Activated CD4-positive, alpha-beta T cell treated with anti-CD3 and anti-CD28 coated beads for 36 hours (primary cell): ENCODE measurements at regions not wholly inside any gene's neighbourhood (a gene's known extent, or its start where the extent isn't known, plus 50 kb on each side); places are given as distances from the start of the nearest gene placed in this dataset.
"Not testable (repeated sequence)": the region's sequence is repeated elsewhere in the genome, so short reads cannot be mapped to it uniquely, and the experiment has no call there.

Experiments used
- ATAC-seq: fragments of 200-7000 bp; cut with Tn5 transposase; one replicate; pipeline ENCODE4 v1.10.0; 2021; ENCODE audit warnings: mild to moderate bottlenecking, moderate library complexity
- CTCF ChIA-PET: fragments of 350-600 bp; sonication (Branson Sonifier 250); formaldehyde crosslinking; loops from one replicate; lab custom pipeline; 2021; ENCODE audit warnings: antibody characterized with exemption; lab: Charles Lee
- POLR2A ChIA-PET: fragments of 350-600 bp; sonication (Branson Sonifier 250); formaldehyde crosslinking; loops from one replicate; lab custom pipeline; 2021; ENCODE audit warnings: antibody characterized with exemption, inconsistent platforms; lab: Charles Lee
- DNase-seq: peaks from one replicate; pipeline ENCODE4 v3.0.0-alpha.2; 2020
- H3K27ac Mint-ChIP-seq: one replicate; pipeline ENCODE4 v1.8.0; 2021; ENCODE audit warnings: mixed read lengths
- H3K27me3 Mint-ChIP-seq: one replicate; pipeline ENCODE4 v1.8.0; 2021; ENCODE audit warnings: mixed read lengths
- H3K36me3 Mint-ChIP-seq: one replicate; pipeline ENCODE4 v1.8.0; 2021; ENCODE audit warnings: low read depth, mixed read lengths
- H3K4me1 Mint-ChIP-seq: one replicate; pipeline ENCODE4 v1.8.0; 2021; ENCODE audit warnings: mixed read lengths
- H3K4me3 Mint-ChIP-seq: one replicate; pipeline ENCODE4 v1.8.0; 2021; ENCODE audit warnings: mild to moderate bottlenecking, moderate library complexity, mixed read lengths
- H3K9me3 Mint-ChIP-seq: one replicate; pipeline ENCODE4 v1.8.0; 2021; ENCODE audit warnings: low read depth, mixed read lengths
- intact Hi-C, 2 experiments: fragments of 100-400 bp; cut with DNase I in 1 of 2; cut with micrococcal nuclease in 1 of 2; formaldehyde crosslinking; loops; one replicate each; pipeline versions ENCODE4 v1.14.2 to v1.15.1; 2022 to 2024; cut with DNase I, micrococcal nuclease

DNA sequence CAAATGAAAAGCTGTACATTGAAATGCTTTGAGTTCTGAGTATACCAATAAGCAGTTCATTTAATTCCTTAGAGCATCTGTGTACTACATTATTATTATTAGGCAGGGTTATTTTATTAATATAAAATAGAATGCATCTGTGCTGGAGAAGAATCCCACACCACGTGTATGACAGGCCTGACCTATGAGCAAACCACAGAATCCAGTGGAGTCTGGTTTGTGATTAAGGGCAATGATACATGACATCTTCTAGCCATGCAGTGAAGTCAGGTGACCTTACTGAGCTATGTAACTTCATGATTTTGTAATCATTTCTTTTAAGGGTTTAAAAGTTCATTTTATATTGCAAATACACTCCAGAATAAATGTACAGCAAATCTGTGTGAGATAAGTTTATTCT lies 1165.0 kb upstream of the TENM3 start:
- ATAC-seq (no peak), DNase-seq (no peak)
- POLR2A ChIA-PET = no interaction called here
- CTCF ChIA-PET = no interaction called here
- intact Hi-C loops = no loop called here
- Mint-ChIP-seq H3K27me3 (no peaks in the 10 kb centered on the region), H3K27ac (no peak overlapping the region), H3K4me3 (no peak overlapping the region), H3K36me3 (no peaks in the 10 kb centered on the region), H3K4me1 (no peaks in the 10 kb centered on the region), H3K9me3 (no peaks in the 10 kb centered on the region)

DNA sequence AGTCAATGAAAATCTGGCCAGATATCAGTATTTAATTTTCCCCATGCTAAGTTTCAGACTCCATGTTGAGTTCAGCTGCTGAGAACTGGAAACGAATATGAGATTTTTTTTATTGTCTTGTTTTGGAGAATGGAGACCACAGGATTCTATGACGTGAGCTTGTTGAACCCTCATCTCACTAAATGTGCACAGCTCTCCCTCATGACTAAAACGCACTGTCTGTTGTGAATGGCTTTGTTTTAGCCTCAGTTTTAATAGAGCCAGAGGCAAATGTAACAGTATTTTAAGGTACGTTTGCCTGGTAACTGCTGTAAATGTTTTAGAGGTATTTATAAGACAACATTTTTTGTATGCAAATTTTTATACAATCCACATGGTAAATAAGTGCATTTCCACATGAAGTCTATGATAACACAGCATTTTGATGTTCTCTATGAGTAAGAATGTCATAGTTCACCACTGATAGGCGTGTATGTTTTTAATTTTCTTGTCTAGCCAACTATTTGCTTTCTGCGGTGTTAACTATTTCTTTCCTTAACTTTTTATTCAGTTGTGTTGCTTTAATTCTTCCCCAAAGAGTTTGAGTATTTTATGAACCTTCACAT lies 1159.3 kb upstream of the TENM3 start:
- H3K27ac Mint-ChIP-seq = no peak overlapping the region
- ChIA-PET POLR2A (no interaction called here), CTCF (no interaction called here)
- H3K9me3 Mint-ChIP-seq = no peaks in the 10 kb centered on the region
- H3K4me1 Mint-ChIP-seq = no peaks in the 10 kb centered on the region
- DNase-seq = no peak
- no peak overlapping the region for H3K4me3 Mint-ChIP-seq
- no peak for ATAC-seq
- no peaks in the 10 kb centered on the region for H3K36me3 Mint-ChIP-seq
- no peaks in the 10 kb centered on the region for H3K27me3 Mint-ChIP-seq
- intact Hi-C loops = no loop called here

DNA sequence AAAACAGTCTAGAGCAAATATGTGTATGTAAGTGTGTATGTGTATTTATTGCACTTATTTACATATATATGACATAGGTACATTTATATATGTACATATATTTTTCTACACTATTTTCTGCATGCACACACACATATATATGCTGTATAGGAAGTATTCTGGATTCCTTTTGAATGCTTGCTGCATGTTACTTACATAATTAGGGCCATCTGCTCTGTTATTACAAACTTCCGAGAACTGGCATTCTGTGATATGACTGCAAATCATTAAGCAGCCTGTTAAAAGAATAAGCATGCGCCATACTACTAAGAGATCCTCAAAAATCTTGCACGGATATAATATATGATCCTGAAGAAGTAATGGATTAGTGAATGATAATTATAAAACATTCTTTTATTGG lies 1157.6 kb upstream of the TENM3 start:
- Mint-ChIP-seq H3K9me3 (peaks cover 2% of the 10 kb centered on the region), H3K4me1 (no peaks in the 10 kb centered on the region), H3K36me3 (no peaks in the 10 kb centered on the region), H3K27me3 (no peaks in the 10 kb centered on the region), H3K27ac (no peak overlapping the region), H3K4me3 (no peak overlapping the region)
- ChIA-PET CTCF (no interaction called here), POLR2A (no interaction called here)
- intact Hi-C loops = no loop called here
- ATAC-seq (no peak), DNase-seq (no peak)

DNA sequence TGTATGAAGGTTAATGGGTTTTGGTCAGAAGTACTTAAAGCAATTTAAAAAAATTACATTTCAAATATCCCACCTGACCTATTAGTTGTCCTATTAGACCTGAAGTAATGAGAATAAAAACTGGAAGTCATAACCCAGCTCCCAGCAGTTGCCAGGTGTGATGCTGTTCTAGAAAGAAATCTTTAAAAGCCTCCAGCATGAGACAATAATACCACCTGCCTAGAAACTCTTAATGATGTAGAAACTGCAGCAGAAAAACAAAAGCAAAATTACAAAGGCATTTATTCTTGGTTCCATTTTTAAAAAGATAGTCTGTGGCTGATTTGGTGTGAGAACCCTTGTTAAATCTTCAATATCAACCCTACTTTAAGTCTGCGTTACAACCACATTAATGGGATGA lies 1137.7 kb upstream of the TENM3 start:
- Mint-ChIP-seq H3K36me3 (no peaks in the 10 kb centered on the region), H3K4me1 (no peaks in the 10 kb centered on the region), H3K27ac (no peak overlapping the region), H3K9me3 (no peaks in the 10 kb centered on the region), H3K4me3 (no peak overlapping the region), H3K27me3 (no peaks in the 10 kb centered on the region)
- POLR2A ChIA-PET = no interaction called here
- intact Hi-C loops = no loop called here
- ATAC-seq (no peak), DNase-seq (no peak)
- CTCF ChIA-PET = no interaction called here

DNA sequence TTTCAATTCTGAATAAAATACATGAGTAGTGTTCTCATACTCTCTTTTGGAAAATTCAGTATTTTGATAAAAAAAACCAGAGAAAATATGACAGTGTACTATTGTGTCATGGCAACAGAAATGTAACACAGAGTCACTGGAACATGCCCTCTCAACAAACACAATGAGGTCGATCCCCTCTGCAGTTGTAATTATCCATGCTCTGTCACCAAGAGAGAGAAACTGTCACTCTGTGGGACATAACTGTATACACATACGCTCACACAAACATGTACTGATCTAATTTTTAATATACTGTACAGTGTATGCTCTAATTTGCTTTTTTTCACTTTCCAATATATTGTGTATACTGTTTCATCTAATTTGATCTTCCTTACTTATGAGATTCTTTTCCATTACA lies 1136.8 kb upstream of the TENM3 start:
- Mint-ChIP-seq H3K27ac (no peak overlapping the region), H3K4me3 (no peak overlapping the region), H3K27me3 (no peaks in the 10 kb centered on the region), H3K9me3 (no peaks in the 10 kb centered on the region), H3K36me3 (no peaks in the 10 kb centered on the region), H3K4me1 (no peaks in the 10 kb centered on the region)
- ChIA-PET POLR2A (no interaction called here), CTCF (no interaction called here)
- DNase-seq = no peak
- ATAC-seq = no peak
- intact Hi-C loops = no loop called here

DNA sequence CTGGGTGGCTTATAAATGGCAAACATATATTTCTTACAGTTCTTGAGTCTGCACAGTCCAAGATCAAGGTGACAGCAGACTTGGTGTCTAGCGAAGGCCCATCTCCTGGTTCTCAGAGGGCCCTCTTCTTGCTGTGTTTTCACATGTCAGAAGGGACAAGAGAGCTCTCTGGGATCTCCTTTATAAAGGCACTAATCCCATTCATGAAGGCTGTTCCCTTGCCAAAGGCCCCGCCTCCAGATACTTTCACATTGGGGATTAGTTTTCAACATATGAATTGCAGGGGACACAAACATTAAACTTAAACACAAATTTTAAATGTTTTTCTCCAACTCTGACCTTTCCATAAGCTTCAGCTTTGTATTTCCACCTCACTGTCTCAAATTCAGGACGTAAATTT lies 1135.0 kb upstream of the TENM3 start:
- no peaks in the 10 kb centered on the region for H3K27me3 Mint-ChIP-seq
- H3K4me3 Mint-ChIP-seq = no peak overlapping the region
- peaks cover 3% of the 10 kb centered on the region for H3K9me3 Mint-ChIP-seq
- CTCF ChIA-PET = no interaction called here
- no peak overlapping the region for H3K27ac Mint-ChIP-seq
- no peaks in the 10 kb centered on the region for H3K36me3 Mint-ChIP-seq
- H3K4me1 Mint-ChIP-seq = no peaks in the 10 kb centered on the region
- intact Hi-C loops = no loop called here
- DNase-seq = no peak
- POLR2A ChIA-PET = no interaction called here
- no peak for ATAC-seq

DNA sequence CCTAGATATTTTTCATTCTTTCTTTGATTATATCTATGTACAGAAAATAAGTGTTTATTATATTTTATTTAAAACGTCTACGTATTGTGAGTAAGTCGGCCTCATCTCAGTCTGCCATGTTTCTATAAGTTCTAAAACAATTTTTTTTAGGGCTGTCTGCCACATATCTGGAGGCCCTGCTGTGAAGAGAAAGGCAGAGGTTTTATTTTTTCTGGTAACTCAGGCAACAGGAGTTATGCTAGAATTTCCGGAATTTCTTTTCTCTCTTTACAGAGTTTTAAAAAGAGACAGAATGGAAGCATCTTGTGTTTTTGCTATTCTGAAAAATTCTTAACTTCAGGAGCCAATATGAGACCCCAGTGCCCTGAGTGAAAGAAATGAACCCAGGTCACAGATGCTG lies 1124.0 kb upstream of the TENM3 start:
- Mint-ChIP-seq H3K27ac (no peak overlapping the region), H3K36me3 (no peaks in the 10 kb centered on the region), H3K4me1 (no peaks in the 10 kb centered on the region), H3K4me3 (no peak overlapping the region), H3K9me3 (no peaks in the 10 kb centered on the region), H3K27me3 (no peaks in the 10 kb centered on the region)
- intact Hi-C loops = no loop called here
- ChIA-PET CTCF (no interaction called here), POLR2A (no interaction called here)
- ATAC-seq = no peak
- DNase-seq = no peak

DNA sequence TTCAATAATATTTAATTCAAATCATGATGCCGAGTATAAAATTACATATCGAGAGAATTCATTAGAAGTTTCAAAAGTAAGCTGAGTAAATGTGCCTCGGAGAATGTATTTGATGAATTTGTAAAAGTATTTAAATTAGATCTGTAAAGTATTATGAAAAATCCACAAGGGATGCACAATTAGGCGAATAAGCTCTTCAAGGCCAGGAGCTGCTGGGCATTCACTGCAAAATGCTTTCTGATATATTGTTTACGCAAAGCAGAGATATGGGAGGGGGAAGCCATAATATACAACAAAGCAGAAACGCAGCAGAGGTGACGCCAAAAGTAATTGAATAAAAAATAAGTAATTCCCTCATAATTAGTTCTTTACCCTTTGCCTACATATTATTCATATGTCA lies 1121.5 kb upstream of the TENM3 start:
- no peak for DNase-seq
- Mint-ChIP-seq H3K4me1 (no peaks in the 10 kb centered on the region), H3K27me3 (no peaks in the 10 kb centered on the region), H3K27ac (no peak overlapping the region), H3K9me3 (peaks cover 1% of the 10 kb centered on the region), H3K4me3 (no peak overlapping the region), H3K36me3 (no peaks in the 10 kb centered on the region)
- intact Hi-C loops = no loop called here
- POLR2A ChIA-PET = no interaction called here
- CTCF ChIA-PET = no interaction called here
- no peak for ATAC-seq

DNA sequence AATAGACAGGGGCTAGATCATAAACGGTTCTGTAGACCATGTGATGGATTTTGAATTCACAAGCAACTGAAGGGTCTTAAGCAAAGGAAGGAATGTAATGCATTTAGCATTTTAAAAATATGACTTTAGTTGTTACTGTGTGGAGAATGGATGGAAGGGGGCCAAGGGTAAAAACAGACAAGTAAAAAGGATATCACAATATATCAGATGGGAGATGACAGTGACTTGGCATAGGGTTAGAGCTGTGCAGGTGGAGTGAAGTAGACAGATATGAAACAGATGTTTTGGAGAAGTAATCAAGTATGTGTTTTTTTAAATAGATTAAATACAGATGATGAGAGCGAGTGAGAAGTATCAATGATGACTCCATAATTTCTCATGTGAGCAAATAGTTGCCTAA lies 1116.0 kb upstream of the TENM3 start:
- DNase-seq (no peak), ATAC-seq (no peak)
- POLR2A ChIA-PET = no interaction called here
- intact Hi-C loops = no loop called here
- Mint-ChIP-seq H3K9me3 (peaks cover 26% of the 10 kb centered on the region), H3K36me3 (no peaks in the 10 kb centered on the region), H3K27ac (no peak overlapping the region), H3K4me3 (no peak overlapping the region), H3K27me3 (no peaks in the 10 kb centered on the region), H3K4me1 (no peaks in the 10 kb centered on the region)
- CTCF ChIA-PET = interaction anchor here (0.7 kb wide), 1 partner anchor 16 kb away, joined by 3 read pairs; no protein-coding TSS in a partner anchor

DNA sequence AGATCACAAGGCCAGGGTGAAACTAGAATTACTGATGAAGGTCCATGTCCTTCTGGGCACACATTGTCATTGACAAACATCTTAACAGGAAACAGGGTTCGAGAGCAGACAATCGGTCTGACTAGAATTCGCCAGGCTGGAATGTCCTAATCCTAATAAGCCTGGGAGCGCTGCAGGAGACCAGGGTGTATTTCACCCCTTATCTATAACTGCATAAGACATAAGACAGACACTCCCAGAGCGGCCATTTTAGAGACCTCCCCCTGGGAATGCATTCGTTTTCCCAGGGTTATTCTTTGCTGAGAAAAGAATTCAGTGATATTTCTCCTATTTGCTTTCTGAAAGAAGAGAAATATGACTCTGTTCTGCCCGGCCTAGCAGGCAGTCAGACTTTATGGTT lies 1112.9 kb upstream of the TENM3 start:
- H3K27ac Mint-ChIP-seq, DNase-seq, CTCF ChIA-PET, H3K36me3 Mint-ChIP-seq, H3K27me3 Mint-ChIP-seq, ATAC-seq, POLR2A ChIA-PET, intact Hi-C loops, H3K4me1 Mint-ChIP-seq, H3K4me3 Mint-ChIP-seq: not testable (repeated sequence)
- H3K9me3 Mint-ChIP-seq = peaks cover 28% of the 10 kb centered on the region

DNA sequence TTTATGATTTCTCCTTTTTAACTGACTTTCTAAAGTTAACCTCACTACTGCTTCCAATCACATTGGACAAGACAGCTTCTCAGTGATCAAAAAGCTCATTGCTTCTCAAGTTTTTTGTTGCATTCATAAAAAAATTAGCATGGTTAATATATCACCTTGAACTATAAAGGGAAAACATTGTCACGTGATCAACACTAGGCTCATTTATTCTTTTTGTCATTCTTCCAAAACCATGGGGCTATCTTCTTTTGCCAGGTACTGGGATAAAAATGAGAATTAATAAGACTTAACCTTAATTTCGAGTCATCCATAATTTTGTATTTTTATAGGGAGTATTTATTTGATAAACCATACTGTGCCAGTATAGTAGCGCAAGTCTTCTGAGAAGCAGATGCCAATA lies 1105.9 kb upstream of the TENM3 start:
- Mint-ChIP-seq H3K36me3 (no peaks in the 10 kb centered on the region), H3K27me3 (peaks cover 2% of the 10 kb centered on the region), H3K4me3 (no peak overlapping the region), H3K9me3 (peaks cover 2% of the 10 kb centered on the region), H3K27ac (no peak overlapping the region), H3K4me1 (no peaks in the 10 kb centered on the region)
- CTCF ChIA-PET = no interaction called here
- intact Hi-C loops = no loop called here
- no peak for DNase-seq
- POLR2A ChIA-PET = no interaction called here
- no peak for ATAC-seq

DNA sequence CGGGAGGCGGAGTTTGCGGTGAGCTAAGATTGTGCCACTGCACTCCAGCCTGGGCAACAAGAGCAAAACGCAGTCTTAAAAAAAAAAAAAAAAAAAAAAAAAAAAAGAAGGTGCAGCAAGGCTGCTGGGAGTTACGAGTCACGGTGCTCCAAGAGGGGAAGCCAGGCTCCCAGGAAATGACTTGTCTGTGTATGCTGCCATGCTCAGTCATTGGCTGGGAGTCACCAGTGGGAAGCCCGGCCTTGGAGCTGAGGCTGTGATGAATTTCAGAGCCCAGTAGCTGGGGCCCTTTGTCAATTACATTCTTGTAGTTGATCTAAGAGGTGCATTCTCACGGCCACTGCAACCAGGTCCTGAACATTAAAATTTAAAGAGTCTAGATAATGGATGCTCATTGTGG lies 1105.1 kb upstream of the TENM3 start:
- ATAC-seq (no peak), DNase-seq (no peak)
- Mint-ChIP-seq H3K4me1 (no peaks in the 10 kb centered on the region), H3K36me3 (no peaks in the 10 kb centered on the region), H3K9me3 (peaks cover 2% of the 10 kb centered on the region), H3K4me3 (no peak overlapping the region), H3K27ac (no peak overlapping the region), H3K27me3 (peaks cover 2% of the 10 kb centered on the region)
- intact Hi-C loops = no loop called here
- ChIA-PET POLR2A (no interaction called here), CTCF (interaction anchor here (0.8 kb wide), 1 partner anchor 295 kb away, joined by 3 read pairs; no protein-coding TSS in a partner anchor)
